Amygdala (tissue), 56 donors: ENCODE measurements at regions not wholly inside any gene's neighbourhood (a gene's known extent, or its start where the extent isn't known, plus 50 kb on each side); places are given as distances from the start of the nearest gene placed in this dataset.
"Not testable (repeated sequence)": the region's sequence is repeated elsewhere in the genome, so short reads cannot be mapped to it uniquely, and the experiment has no call there.

Experiments used
- DNase-seq, 56 donors: peaks; one replicate each; lab custom pipeline; 2025; lab: John Stamatoyannopoulos, UW

GRCh38 chr6:169406804-169407203 is 153.2 kb upstream of the THBS2 start:
- no peak for DNase-seq

- DNase-seq = no peak
Measured at GRCh38 chr6:169406034-169406433, 152.4 kb upstream of the THBS2 start.

- no peak for DNase-seq
Measured at GRCh38 chr6:169404828-169405227, 151.2 kb upstream of the THBS2 start.

GRCh38 chr6:169398342-169399105 is 144.9 kb upstream of the THBS2 start:
- DNase-seq = no peak

GRCh38 chr6:169397684-169398083 is 144.0 kb upstream of the THBS2 start:
- no peak for DNase-seq

GRCh38 chr6:169396554-169397163 is 143.0 kb upstream of the THBS2 start:
- no peak for DNase-seq

GRCh38 chr6:169396009-169396539 is 142.4 kb upstream of the THBS2 start:
- DNase-seq = not testable (repeated sequence)

- DNase-seq = no peak
Measured at GRCh38 chr6:169395080-169395805, 141.6 kb upstream of the THBS2 start.

- no peak for DNase-seq
Measured at GRCh38 chr6:169393753-169394152, 140.1 kb upstream of the THBS2 start.

GRCh38 chr6:169391473-169392071 is 137.9 kb upstream of the THBS2 start:
- DNase-seq = no peak

- no peak for DNase-seq
Measured at GRCh38 chr6:169388395-169389166, 134.9 kb upstream of the THBS2 start.

GRCh38 chr6:169387809-169388383 is 134.2 kb upstream of the THBS2 start:
- no peak for DNase-seq

- DNase-seq = no peak
Measured at GRCh38 chr6:169386411-169387057, 132.9 kb upstream of the THBS2 start.

GRCh38 chr6:169385237-169385880 is 131.7 kb upstream of the THBS2 start:
- no peak for DNase-seq

- no peak for DNase-seq
Measured at GRCh38 chr6:169384291-169384690, 130.6 kb upstream of the THBS2 start.

GRCh38 chr6:169383265-169383664 is 129.6 kb upstream of the THBS2 start:
- no peak for DNase-seq

- DNase-seq = no peak
Measured at GRCh38 chr6:169382735-169383134, 129.1 kb upstream of the THBS2 start.

GRCh38 chr6:169381988-169382387 is 128.3 kb upstream of the THBS2 start:
- DNase-seq = no peak

- DNase-seq = no peak
Measured at GRCh38 chr6:169380493-169380892, 126.8 kb upstream of the THBS2 start.
